GM18508 (cell line): ENCODE measurements at regions not wholly inside any gene's neighbourhood (a gene's known extent, or its start where the extent isn't known, plus 50 kb on each side); places are given as distances from the start of the nearest gene placed in this dataset.

Experiments used
- ATAC-seq: cut with Tn5 transposase; IDR thresholded peaks from one replicate; pipeline ENCODE4 v1.9.1; 2021; ENCODE audit warnings: moderate number of reproducible peaks; ENCODE audit not compliant: insufficient read depth, unreplicated experiment

- no peak for ATAC-seq
Measured at GRCh38 chr2:19532547-19533196, 174.2 kb upstream of the OSR1 start.

- no peak for ATAC-seq
Measured at GRCh38 chr2:19529677-19530076, 171.3 kb upstream of the OSR1 start.

GRCh38 chr2:19527771-19528170 lies 169.3 kb upstream of the OSR1 start:
- no peak for ATAC-seq

- no peak for ATAC-seq
Measured at GRCh38 chr2:19525313-19525712, 166.9 kb upstream of the OSR1 start.

- ATAC-seq: no peak
Measured at GRCh38 chr2:19519045-19519444, 160.6 kb upstream of the OSR1 start.

- ATAC-seq: no peak
Measured at GRCh38 chr2:19507137-19507536, 148.7 kb upstream of the OSR1 start.

GRCh38 chr2:19505199-19506136 lies 147.0 kb upstream of the OSR1 start:
- ATAC-seq: no peak

GRCh38 chr2:19504400-19505198 lies 146.2 kb upstream of the OSR1 start:
- ATAC-seq: no peak

- ATAC-seq: no peak
Measured at GRCh38 chr2:19503915-19504314, 145.5 kb upstream of the OSR1 start.

GRCh38 chr2:19503406-19503805 lies 145.0 kb upstream of the OSR1 start:
- ATAC-seq: no peak

- ATAC-seq: no peak
Measured at GRCh38 chr2:19500126-19500525, 141.7 kb upstream of the OSR1 start.

- ATAC-seq: no peak
Measured at GRCh38 chr2:19496646-19497045, 138.2 kb upstream of the OSR1 start.

GRCh38 chr2:19494241-19494640 lies 135.8 kb upstream of the OSR1 start:
- no peak for ATAC-seq

GRCh38 chr2:19491796-19492195 lies 133.4 kb upstream of the OSR1 start:
- ATAC-seq: no peak

GRCh38 chr2:19490846-19491435 lies 132.5 kb upstream of the OSR1 start:
- ATAC-seq: no peak

GRCh38 chr2:19488009-19488691 lies 129.7 kb upstream of the OSR1 start:
- peak; percentile 89 for ATAC-seq

GRCh38 chr2:19484736-19485135 lies 126.3 kb upstream of the OSR1 start:
- no peak for ATAC-seq

GRCh38 chr2:19480673-19481072 lies 122.2 kb upstream of the OSR1 start:
- ATAC-seq: no peak

GRCh38 chr2:19479666-19480065 lies 121.2 kb upstream of the OSR1 start:
- ATAC-seq: no peak

GRCh38 chr2:19478409-19478808 lies 120.0 kb upstream of the OSR1 start:
- ATAC-seq: no peak
